ENCODE measurements at regions not wholly inside any gene's neighbourhood (a gene's known extent, or its start where the extent isn't known, plus 50 kb on each side); places are given as distances from the start of the nearest gene placed in this dataset.

DNA sequence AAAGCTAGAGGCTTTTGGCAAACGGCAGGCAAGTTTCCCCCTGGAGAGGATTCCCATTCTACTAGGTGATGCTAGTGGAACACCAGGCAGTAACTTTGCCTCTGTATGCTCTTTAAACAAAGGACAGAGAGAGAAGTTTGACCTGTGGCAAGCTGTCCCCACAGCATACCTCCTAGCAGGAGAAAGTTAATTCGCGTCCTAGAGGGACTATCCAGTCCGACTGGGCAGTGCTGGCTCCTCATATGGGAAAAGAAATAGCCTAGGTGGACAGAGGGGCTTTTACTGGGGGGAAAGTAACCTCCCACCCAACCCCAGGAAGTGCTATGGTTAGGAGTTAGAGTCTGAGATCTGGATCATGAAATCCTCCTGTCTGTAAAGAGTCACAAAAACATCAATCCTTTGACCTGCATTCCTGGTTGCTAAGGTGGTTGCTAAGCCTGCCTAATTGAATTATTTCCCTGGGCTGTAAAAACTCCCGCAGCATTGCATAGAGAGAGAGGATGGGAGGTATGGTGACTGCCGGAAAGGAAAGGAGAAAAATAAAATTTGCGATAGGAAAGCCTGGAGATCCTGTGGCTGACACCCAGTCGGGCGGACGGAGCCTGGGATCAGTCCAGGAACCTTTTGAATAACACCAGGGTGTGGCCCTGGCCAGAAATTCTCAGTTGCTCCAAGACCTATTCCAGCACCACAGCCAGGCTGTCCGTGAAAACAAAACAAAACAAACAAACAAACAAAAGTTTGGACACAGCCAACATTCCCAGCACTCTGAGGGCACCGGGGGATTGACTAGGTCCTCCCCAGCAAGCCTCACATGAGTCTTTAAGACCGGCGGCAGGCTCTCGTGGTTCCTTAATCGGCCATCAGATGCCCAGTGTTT lies 67.7 kb upstream of the ATP11B start:
- no peak for DNase-seq (ENCODE audit: low spot score)

DNA sequence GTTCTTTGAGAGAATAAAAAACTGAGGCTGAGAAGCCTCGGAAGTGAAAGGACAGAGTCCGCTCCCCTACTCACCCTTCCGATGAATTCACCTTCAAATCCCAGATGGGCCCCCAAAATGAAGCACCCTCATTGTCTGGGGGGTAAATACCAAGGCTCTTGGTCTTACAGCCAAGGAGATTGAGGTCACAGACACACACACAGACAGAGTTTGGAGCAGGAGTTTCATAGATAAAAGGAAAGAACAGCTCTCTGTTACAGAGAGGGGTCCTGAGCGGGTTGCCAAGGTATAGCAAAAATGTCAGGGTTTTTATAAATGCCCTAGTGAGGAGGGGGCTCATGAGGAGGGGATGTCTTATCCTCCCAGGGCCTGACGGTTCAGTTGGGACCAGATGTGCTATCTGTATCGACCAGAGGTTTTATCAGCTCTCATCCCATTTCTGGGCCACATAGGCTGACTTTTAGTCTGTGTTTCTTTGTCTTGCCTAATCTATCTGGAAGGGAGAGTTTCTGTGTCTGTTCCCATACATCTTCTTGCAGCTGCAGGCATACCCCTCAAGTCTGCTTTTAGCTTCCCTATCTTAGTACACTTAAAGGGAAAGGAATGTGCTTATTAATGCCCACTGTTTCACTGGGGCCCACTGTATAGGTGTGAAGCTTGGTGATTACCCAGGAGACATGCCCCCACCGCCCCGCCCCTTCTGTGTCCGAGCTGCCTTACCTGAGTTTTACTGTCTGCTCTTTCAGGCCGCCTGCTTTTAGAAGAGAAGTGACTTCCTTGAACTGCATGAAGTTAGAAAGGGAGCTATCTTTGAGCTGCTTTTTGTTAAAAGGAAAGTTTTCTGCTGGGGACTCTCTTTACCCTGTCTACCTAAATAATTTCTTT lies 66.8 kb upstream of the ATP11B start:
- no peak for DNase-seq (ENCODE audit: low spot score)

DNA sequence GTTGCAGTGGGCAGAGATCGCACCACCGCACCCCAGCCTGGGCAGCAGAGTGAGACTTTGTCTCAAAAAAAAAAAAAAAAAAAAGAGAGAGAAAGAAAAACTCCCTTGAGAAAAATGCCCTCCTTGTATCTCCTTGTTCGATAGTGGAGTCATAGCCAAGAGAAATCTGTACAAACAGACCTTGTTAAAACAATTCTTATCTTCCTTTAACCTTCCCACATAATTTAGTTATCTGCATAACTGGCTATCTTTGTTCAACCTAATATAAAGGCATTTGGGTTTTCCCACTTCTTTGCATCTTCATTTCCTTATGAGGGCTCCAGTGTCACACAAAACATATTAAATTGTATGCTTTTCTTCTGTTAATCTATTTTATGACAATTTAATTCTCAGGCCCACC lies 65.1 kb upstream of the ATP11B start:
- DNase-seq (ENCODE audit: low spot score), result no peak

DNA sequence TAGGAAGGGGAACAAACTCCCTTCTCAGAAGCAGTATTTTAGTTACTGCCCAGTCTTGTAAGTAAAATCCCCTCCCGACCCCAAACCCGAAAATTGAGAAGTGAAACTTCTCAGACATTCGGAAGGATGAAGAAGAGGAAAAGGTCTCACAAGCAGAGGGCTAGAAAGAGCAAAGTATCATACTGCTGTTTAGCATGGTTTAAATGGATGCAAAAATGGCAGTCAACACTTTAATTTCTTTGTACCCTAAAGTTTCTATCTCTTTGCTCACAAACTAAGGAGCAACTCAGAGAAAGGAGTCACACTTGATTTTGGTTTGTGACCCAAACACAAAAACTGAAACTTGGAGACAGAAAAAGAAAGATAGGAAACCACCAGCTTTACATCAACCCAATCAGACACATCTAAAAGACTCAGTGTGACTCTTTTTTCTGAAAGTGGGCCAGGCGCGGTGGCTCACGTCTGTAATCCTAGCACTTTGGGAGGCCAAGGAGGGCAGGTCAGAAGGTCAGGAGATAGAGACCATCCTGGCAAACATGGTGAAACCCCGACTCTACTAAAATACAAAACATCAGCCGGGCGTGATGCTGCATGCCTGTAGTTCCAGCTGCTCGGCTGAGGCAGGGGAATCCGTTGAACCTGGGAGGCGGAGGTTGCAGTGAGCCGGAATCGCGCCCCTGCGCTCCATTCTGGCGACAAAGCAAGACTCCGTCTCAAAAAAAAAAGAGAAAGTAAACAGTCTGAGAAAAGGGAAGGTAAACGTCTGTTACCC lies 63.2 kb upstream of the ATP11B start:
- DNase-seq (ENCODE audit: low spot score), result peak; percentile 41

DNA sequence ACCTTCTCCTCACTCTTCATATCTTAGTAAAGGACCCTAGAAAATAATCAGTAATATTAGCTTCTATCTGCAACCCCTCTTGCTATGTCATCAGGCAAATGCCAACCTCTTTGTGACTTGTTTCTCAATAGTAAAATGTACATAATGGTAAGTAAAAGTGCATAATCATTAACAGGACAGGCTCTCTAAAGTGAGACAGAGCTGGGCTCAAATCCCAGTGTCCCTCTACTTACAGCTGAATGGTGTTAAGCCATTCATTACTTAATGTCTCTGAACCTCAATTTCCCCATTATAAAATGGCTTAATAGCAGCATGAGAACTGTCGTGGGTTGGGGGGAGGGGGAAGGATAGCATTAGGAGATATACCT lies 62.6 kb upstream of the ATP11B start:
- no peak for DNase-seq (ENCODE audit: low spot score)

DNA sequence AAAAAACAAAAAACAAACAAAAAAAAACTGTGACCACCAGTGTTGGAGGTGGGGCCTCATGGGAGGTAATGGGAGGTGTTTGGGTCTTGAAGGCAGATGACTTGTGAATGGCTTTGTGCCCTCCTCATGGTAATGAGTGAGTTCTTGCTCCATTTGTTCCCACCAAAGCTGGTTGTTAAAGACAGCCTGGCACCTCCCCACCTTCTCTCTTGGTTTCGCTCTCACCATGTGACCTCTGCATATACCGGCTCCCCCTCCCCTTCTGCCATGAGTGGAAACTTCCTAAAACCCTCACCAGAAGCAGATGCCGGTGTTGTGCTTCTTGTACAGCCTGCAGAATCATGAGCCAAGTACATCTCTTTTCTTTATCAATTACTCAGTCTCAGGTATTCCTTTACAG lies 61.5 kb upstream of the ATP11B start:
- no peak for DNase-seq (ENCODE audit: low spot score)

DNA sequence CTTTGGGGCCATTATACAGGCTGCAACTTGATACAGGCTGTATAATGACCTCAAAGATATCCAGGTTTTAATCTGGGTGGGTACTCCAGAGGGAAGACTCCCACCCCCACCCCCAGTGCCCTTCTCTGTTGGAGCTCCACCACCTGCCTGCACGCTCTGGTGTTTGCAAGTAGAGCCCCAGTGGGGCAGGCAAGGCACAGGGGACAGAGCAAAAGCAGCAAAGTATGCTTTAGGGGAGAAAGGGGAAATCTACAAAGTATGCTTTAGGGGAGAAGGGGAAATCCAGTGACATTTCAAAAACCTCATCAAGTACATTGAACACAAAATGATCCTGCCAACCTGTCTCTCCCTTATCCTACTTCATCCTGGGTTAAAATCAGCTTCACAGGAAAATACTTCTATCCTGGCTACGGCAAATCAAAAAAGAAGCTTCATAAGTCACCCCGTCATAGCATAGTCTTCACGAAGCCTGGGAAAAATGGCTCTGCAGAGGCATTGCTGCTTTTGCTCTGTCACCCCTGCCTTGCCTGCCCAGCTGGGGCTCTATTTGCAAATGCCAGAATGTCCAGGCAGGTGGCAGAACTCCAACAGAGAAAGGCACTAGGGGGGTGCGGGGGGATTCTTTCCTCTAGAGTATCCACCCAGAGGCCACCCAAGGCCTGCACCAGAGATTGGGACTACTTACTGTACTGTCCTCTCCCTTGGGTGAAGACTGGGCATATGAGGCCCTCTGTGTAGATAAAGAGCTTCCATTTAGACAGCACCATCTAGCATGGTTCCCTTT lies 60.9 kb upstream of the ATP11B start:
- no peak for DNase-seq (ENCODE audit: low spot score)

DNA sequence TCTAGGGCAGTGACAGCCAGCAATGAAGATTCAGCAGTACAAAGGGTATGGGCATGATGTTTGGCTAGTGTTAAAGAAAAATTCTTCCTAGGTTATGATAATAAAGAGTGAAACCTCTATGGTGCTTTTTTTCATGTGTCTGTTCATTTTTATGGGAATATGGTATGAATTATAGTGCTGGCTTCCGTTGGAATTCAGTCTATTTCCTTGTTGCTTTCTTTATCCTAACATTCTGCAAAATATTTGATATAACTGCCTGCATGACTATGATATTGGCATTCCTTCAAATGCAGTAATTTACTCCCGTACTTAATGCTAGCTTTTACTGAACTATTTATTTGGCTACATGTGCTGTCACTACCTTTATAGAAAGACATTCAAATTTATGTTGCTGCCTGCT lies 57.6 kb upstream of the ATP11B start:
- no peak for DNase-seq (ENCODE audit: low spot score)

DNA sequence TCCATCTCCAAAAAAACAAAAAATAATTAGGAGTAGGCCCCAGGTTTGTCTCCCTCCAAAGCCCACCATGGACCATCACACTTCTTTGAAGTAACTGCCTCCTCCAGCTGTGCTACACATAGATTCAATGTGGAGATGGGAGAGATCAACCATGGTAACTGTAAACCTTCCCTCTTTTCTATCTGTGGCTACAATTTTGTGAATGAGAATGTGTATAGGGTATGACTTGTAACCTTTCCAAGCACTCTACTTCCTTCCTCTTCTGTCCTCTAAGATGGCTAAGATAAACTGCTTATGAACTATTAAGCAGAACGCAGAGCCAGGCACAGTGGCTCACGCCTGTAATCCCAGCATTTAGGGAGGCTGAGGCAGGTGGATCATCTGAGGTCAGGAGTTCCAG lies 55.5 kb upstream of the ATP11B start:
- no peak for DNase-seq (ENCODE audit: low spot score)

DNA sequence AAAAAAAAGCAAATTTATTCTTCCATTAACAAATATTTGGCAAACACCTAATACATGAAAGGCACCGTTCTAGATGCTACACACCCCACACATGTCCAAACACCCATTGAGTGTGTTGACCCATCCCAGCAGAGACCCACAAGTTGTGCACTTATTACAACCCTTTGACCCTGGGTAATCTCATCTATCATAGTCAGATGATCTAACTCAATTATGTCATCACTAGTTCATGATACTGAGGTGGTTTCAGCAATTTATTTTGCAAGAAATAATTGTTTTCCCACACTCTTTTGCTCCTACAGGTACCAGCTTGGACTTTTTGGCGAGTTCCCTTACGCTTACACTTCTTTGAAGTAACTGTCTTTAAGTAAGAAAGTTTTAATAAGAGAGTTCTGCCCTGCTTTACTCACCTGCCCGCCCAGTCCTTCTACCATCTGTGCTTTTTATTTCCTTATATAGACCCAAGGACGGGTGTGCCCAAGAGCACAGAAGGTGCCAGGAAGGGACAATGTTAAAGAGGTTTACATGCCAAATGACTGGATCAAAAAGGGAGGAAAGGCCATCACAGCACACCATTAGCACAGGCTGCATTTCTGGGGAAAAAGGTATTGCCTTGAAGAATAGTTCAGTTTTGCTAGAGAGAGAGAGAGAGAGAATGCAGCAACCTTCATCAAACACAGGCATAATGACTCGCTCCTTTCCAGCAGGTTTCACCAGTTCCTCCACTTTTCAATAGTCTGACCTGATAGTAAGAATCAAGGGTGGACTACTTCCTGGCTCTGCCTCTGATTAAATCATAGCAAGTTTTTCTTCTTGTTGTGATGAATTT lies 54.5 kb upstream of the ATP11B start:
- no peak for DNase-seq (ENCODE audit: low spot score)

DNA sequence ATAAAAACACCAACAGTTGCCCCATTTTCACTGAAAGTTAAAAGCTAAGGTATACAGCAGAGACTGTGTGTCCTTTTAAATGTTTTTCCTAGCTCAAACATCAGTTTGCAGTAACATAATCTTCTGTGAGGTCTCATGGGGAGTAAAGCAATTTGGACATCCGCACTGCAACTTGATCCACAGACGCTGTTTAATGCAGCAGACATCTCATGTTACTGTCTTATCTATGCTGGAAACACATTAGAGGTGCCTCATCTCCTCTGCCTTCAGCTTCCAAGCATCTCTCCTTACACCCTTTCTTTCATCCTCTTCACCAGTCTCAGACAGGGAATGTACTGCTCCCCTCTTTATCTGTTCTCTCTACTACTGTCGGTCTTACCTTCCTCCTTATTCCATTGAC lies 53.7 kb upstream of the ATP11B start:
- DNase-seq (ENCODE audit: low spot score), result no peak

DNA sequence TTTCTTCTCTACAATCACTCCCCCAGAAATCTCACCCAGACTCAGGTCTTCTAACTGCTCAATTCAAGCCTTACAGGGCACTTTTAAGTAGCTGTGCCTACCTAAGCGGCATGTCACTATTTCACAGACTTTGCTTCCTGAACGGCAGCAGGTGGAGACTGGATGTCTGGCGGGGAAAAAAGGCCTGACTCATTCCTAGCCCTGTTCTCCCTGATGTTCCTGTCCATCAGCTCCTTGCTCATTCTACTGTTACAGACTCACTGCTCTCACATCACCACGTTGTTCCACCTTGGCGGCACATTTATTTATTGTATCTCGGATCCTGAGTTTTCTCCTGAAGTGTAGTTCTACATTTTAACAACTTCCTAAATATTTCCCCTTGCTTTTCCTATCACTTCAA lies 52.6 kb upstream of the ATP11B start:
- DNase-seq (ENCODE audit: low spot score), result no peak

DNA sequence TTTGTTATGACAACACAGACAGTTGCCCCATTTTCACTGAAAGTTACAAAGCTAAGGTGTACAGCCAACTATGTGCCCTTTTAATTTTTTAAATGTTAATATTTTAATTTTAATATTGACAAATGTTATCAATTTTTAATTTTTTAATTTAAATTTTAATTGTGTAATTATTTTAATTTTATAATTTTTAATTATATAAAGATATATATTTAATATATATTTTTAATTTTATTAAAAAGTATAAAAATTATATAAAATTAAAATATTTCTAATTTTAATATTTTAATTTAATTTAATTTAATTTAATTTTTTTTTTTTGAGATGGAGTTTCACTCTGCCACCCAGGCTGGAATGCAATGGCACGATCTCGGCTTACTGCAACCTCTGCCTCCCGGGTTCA lies 52.1 kb upstream of the ATP11B start:
- no peak for DNase-seq (ENCODE audit: low spot score)
